Neural progenitor cell (in vitro differentiated cells): ENCODE measurements at regions not wholly inside any gene's neighbourhood (a gene's known extent, or its start where the extent isn't known, plus 50 kb on each side); places are given as distances from the start of the nearest gene placed in this dataset.

ENCODE experiments used
- DNase-seq: peaks from one replicate; pipeline ENCODE4 v3.0.0-alpha.2; 2016; ENCODE audit warnings: low spot score
- H2AFZ ChIP-seq: fragments of 200-600 bp; sonication (generic); replicated peaks from 2 replicates; pipeline ENCODE4 v1.6.1; 2016; ENCODE audit warnings: antibody characterized with exemption
- H3F3A ChIP-seq: fragments of 200-600 bp; sonication (generic); 2 replicates; pipeline ENCODE4 v1.6.1; 2016; ENCODE audit warnings: antibody characterized with exemption, low read depth
- H3K27ac ChIP-seq: fragments of 200-600 bp; sonication (generic); 2 replicates; pipeline ENCODE4 v1.5.1; 2016; ENCODE audit warnings: mild to moderate bottlenecking
- H3K27me3 ChIP-seq: fragments of 200-600 bp; sonication (generic); 2 replicates; pipeline ENCODE4 v1.6.1; 2016; ENCODE audit warnings: mild to moderate bottlenecking, moderate library complexity
- H3K36me3 ChIP-seq: fragments of 200-600 bp; sonication (generic); 2 replicates; pipeline ENCODE4 v1.5.1; 2016
- H3K4me1 ChIP-seq: fragments of 200-600 bp; sonication (generic); 2 replicates; pipeline ENCODE4 v1.6.1; 2016; ENCODE audit warnings: mixed run types
- H3K4me2 ChIP-seq: fragments of 200-600 bp; sonication (generic); 2 replicates; pipeline ENCODE4 v1.6.1; 2016
- H3K4me3 ChIP-seq: fragments of 200-600 bp; sonication (generic); 2 replicates; pipeline ENCODE4 v1.5.1; 2016
- H3K79me2 ChIP-seq: fragments of 200-600 bp; sonication (generic); 2 replicates; pipeline ENCODE4 v1.6.1; 2016; ENCODE audit warnings: low read depth
- H3K9ac ChIP-seq: fragments of 200-600 bp; sonication (generic); 2 replicates; pipeline ENCODE4 v1.6.1; 2016
- H3K9me3 ChIP-seq: fragments of 200-600 bp; sonication (generic); 2 replicates; pipeline ENCODE4 v1.5.1; 2016; ENCODE audit warnings: low read depth
- H4K20me1 ChIP-seq: fragments of 200-600 bp; sonication (generic); 2 replicates; pipeline ENCODE4 v1.6.1; 2016; ENCODE audit warnings: low read depth
- H3K27ac Mint-ChIP-seq: 3 replicates; pipeline ENCODE4 v1.8.0; 2021; ENCODE audit warnings: mixed read lengths
- H3K27me3 Mint-ChIP-seq: 2 replicates; pipeline ENCODE4 v1.8.0; 2022; ENCODE audit warnings: low read depth, mild to moderate bottlenecking, inconsistent platforms, moderate library complexity, mixed read lengths; ENCODE audit not compliant: insufficient read depth
- H3K36me3 Mint-ChIP-seq: 3 replicates; pipeline ENCODE4 v1.8.0; 2021; ENCODE audit warnings: mixed read lengths
- H3K4me1 Mint-ChIP-seq: 3 replicates; pipeline ENCODE4 v1.8.0; 2021; ENCODE audit warnings: mixed read lengths
- H3K4me3 Mint-ChIP-seq: 3 replicates; pipeline ENCODE4 v1.8.0; 2021; ENCODE audit warnings: mild to moderate bottlenecking, moderate library complexity, mixed read lengths
- H3K9me3 Mint-ChIP-seq: 3 replicates; pipeline ENCODE4 v1.8.0; 2020; ENCODE audit warnings: mixed read lengths
- EZH2 ChIP-seq: fragments of 200-600 bp; sonication (generic); IDR thresholded peaks from 2 replicates; pipeline ENCODE4 v1.6.1; 2017; ENCODE audit warnings: antibody characterized with exemption, mild to moderate bottlenecking, moderate library complexity
- EZH2phosphoT487 ChIP-seq: fragments of 200-600 bp; sonication (generic); IDR thresholded peaks from 2 replicates; pipeline ENCODE4 v1.6.1; 2017; ENCODE audit warnings: antibody characterized with exemption
- TF ChIP-seq, protein P1 (sequence below): fragments of 200-600 bp; sonication (generic); IDR thresholded peaks from 2 replicates; pipeline ENCODE4 v1.5.1; 2017; ENCODE audit warnings: antibody characterized with exemption, mild to moderate bottlenecking

DNA sequence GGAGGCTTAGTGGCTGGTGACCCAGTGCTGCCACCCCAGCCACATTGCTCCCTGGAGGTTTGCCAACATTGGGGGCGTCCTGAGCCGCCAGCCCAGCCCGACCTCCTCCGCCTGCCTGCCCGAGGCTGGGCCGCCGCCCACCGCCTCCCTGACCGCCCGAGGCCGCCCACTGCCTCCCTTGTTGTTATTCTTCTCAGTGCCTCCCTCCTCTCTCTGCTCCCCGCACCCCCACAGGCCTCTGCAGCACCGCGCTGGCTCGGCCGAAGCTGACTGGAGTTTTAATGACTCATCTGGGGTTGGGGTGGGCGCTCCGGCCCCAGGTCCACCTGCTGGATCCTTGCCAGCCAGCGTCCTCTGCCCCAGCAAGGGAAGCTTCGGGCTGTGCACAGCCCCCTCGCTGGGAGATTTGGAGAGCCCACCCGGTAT is 102.5 kb downstream of the RBFOX3 start:
- Histone ChIP-seq H3K4me3 (no peak overlapping the region), H3K27ac (no peak overlapping the region), H3F3A (no peaks in the 10 kb centered on the region), H3K27me3 (no peaks in the 10 kb centered on the region), H3K4me2 (no peak overlapping the region), H4K20me1 (no peaks in the 10 kb centered on the region), H3K9me3 (no peaks in the 10 kb centered on the region), H3K4me1 (no peaks in the 10 kb centered on the region), H3K9ac (no peak overlapping the region), H3K79me2 (no peaks in the 10 kb centered on the region), H2AFZ (no peak overlapping the region), H3K36me3 (no peaks in the 10 kb centered on the region)
- no peak overlapping the region for H3K4me3 Mint-ChIP-seq
- H3K27ac Mint-ChIP-seq = no peak overlapping the region
- TF ChIP-seq EZH2 (no peak), EZH2phosphoT487 (no peak)
- TF ChIP-seq, protein P1, sequence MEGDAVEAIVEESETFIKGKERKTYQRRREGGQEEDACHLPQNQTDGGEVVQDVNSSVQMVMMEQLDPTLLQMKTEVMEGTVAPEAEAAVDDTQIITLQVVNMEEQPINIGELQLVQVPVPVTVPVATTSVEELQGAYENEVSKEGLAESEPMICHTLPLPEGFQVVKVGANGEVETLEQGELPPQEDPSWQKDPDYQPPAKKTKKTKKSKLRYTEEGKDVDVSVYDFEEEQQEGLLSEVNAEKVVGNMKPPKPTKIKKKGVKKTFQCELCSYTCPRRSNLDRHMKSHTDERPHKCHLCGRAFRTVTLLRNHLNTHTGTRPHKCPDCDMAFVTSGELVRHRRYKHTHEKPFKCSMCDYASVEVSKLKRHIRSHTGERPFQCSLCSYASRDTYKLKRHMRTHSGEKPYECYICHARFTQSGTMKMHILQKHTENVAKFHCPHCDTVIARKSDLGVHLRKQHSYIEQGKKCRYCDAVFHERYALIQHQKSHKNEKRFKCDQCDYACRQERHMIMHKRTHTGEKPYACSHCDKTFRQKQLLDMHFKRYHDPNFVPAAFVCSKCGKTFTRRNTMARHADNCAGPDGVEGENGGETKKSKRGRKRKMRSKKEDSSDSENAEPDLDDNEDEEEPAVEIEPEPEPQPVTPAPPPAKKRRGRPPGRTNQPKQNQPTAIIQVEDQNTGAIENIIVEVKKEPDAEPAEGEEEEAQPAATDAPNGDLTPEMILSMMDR = no peak
- peaks cover 2% of the 10 kb centered on the region for H3K4me1 Mint-ChIP-seq
- no peaks in the 10 kb centered on the region for H3K36me3 Mint-ChIP-seq
- H3K27me3 Mint-ChIP-seq = peaks cover 9% of the 10 kb centered on the region
- no peak for DNase-seq
- H3K9me3 Mint-ChIP-seq = peaks cover 8% of the 10 kb centered on the region

GRCh38 chr17:79506955-79507354 is 103.9 kb downstream of the RBFOX3 start:
- Histone ChIP-seq H3K9me3 (no peaks in the 10 kb centered on the region), H3K4me1 (no peaks in the 10 kb centered on the region), H2AFZ (no peak overlapping the region), H3K9ac (no peak overlapping the region), H3F3A (no peaks in the 10 kb centered on the region), H3K27me3 (no peaks in the 10 kb centered on the region), H3K36me3 (no peaks in the 10 kb centered on the region), H4K20me1 (no peaks in the 10 kb centered on the region), H3K79me2 (no peaks in the 10 kb centered on the region), H3K27ac (no peak overlapping the region), H3K4me2 (no peak overlapping the region), H3K4me3 (no peak overlapping the region)
- peaks cover 3% of the 10 kb centered on the region for H3K4me1 Mint-ChIP-seq
- no peak overlapping the region for H3K27ac Mint-ChIP-seq
- no peak for TF ChIP-seq EZH2
- TF ChIP-seq, protein P1 = no peak
- peaks cover 12% of the 10 kb centered on the region for H3K27me3 Mint-ChIP-seq
- DNase-seq = no peak
- H3K4me3 Mint-ChIP-seq = no peak overlapping the region
- H3K36me3 Mint-ChIP-seq = no peaks in the 10 kb centered on the region
- H3K9me3 Mint-ChIP-seq = peaks cover 8% of the 10 kb centered on the region

- Mint-ChIP-seq H3K4me3 (no peak overlapping the region), H3K9me3 (peaks cover 6% of the 10 kb centered on the region), H3K36me3 (no peaks in the 10 kb centered on the region), H3K27me3 (peaks cover 15% of the 10 kb centered on the region), H3K4me1 (peaks cover 9% of the 10 kb centered on the region), H3K27ac (no peak overlapping the region)
- no peaks in the 10 kb centered on the region for H3K9me3 ChIP-seq
- no peaks in the 10 kb centered on the region for H3K36me3 ChIP-seq
- H3K79me2 ChIP-seq = no peaks in the 10 kb centered on the region
- no peaks in the 10 kb centered on the region for H4K20me1 ChIP-seq
- H3K4me1 ChIP-seq = peaks cover under 1% of the 10 kb centered on the region
- no peak overlapping the region for H3K4me3 ChIP-seq
- no peak overlapping the region for H3K27ac ChIP-seq
- TF ChIP-seq, protein P1 = no peak
- no peak for TF ChIP-seq EZH2
- TF ChIP-seq EZH2phosphoT487 = no peak
- H3F3A ChIP-seq = no peaks in the 10 kb centered on the region
- no peak overlapping the region for H3K4me2 ChIP-seq
- H3K27me3 ChIP-seq = no peaks in the 10 kb centered on the region
- H3K9ac ChIP-seq = no peak overlapping the region
- DNase-seq = no peak
- H2AFZ ChIP-seq = no peak overlapping the region
These were observed 104.5 kb downstream of the RBFOX3 start for GRCh38 chr17:79506150-79506870.
